ENCODE measurements at regions not wholly inside any gene's neighbourhood (a gene's known extent, or its start where the extent isn't known, plus 50 kb on each side); places are given as distances from the start of the nearest gene placed in this dataset.

DNA sequence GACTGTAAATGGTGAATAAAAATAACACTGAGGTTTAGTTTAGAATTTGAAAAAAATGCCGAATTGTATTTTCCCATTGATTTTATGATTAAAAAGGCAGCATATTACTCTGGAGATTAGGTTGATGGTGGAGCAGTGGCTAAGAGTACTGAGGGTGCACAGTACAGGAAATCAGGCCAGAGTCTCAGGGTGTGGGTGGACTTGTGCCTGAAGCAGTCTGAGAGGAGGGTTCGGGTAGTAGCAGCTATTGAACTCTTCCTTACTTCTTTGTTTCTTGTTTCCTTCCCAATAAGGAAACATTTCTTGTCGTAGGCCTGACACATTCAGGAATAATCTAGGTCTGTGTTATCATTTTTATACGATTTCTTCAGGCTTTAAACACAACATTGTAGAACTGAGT, 319.0 kb upstream of the MBL2 start:
- no peaks in the 10 kb centered on the region for H3K4me1 ChIP-seq
- no peak overlapping the region for H3K27ac ChIP-seq
- no peak for TF ChIP-seq CTCF (IDR thresholded peaks at IDR 0.05)

DNA sequence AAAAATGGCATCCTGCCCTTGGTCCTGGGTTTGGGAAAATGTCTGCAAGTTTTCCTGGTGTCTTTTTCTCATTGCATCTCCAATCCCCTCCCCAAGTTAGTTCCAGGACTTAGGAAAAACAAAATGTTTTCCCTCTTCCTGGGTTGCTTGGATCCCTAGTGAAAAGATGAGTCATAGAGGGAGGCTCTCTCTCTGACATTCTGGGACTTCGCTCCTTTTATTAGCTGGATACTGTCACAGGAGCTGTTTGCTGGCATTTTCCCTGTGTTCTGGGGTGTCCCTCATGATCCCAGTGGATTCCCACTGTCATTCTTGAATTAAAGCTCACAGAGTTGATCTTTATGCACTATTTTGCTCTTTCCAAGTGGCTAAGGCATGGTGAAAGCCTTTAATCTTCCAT, 316.4 kb upstream of the MBL2 start:
- ATAC-seq = no peak

More for the DNA sequence above, 319.0 kb upstream of the MBL2 start:
- Histone ChIP-seq H3K9me3 (peaks cover 0 to 20% of the 10 kb centered on the region in 2 donors), H3K27me3 (no peaks in the 10 kb centered on the region), H3K36me3 (no peaks in the 10 kb centered on the region), H3K4me3 (no peak overlapping the region)
- intact Hi-C loops (cut with DNase I) = no loop called here
- DNase-seq (no peak), ATAC-seq (no peak)

GRCh38 chr10:53079283-53079682, 306.7 kb upstream of the MBL2 start:
- TF ChIP-seq CTCF (IDR thresholded peaks at IDR 0.05) = no peak
- no peak for ATAC-seq
- Histone ChIP-seq H3K4me3 (no peak overlapping the region), H3K36me3 (no peaks in the 10 kb centered on the region), H3K27ac (no peak overlapping the region), H3K4me1 (no peaks in the 10 kb centered on the region), H3K27me3 (no peaks in the 10 kb centered on the region), H3K9me3 (peaks cover 0 to 16% of the 10 kb centered on the region in 2 donors)
- DNase-seq = no peak
- intact Hi-C loops (cut with DNase I) = no loop called here

More for the DNA sequence above, 316.4 kb upstream of the MBL2 start:
- H3K27ac ChIP-seq = no peak overlapping the region
- H3K4me1 ChIP-seq = no peaks in the 10 kb centered on the region
- intact Hi-C loops (cut with DNase I) = no loop called here
- DNase-seq = no peak
- no peaks in the 10 kb centered on the region for H3K36me3 ChIP-seq
- no peaks in the 10 kb centered on the region for H3K27me3 ChIP-seq
- H3K9me3 ChIP-seq = peaks cover 0 to 25% of the 10 kb centered on the region in 2 donors
- no peak overlapping the region for H3K4me3 ChIP-seq
- no peak for TF ChIP-seq CTCF (IDR thresholded peaks at IDR 0.05)

DNA sequence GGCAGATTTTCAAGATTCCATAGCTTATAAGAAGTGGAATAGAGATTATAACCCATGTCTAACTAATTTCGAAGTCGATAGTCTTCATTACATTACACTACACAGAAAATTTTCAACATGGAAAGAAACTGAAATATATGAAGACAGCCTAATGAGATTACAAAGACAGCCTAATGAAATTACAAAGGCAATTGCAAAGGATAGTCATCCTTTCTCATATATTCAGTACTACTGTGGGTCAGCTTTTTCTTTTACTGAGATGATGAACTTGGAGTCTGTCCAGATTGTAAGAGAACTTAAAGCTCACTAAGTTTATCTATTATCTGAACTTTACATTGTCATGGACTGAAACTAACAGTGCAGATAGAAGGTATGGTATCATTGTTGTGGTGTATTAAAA, 304.4 kb upstream of the MBL2 start:
- Histone ChIP-seq H3K4me1 (no peaks in the 10 kb centered on the region), H3K27ac (no peak overlapping the region), H3K4me3 (no peak overlapping the region), H3K36me3 (no peaks in the 10 kb centered on the region), H3K27me3 (no peaks in the 10 kb centered on the region), H3K9me3 (peaks cover 0 to 7% of the 10 kb centered on the region in 2 donors)
- TF ChIP-seq CTCF (IDR thresholded peaks at IDR 0.05) = no peak
- ATAC-seq (no peak), DNase-seq (no peak)
- intact Hi-C loops (cut with DNase I) = no loop called here

- intact Hi-C loops (cut with DNase I) = no loop called here
- H3K4me3 ChIP-seq = no peak overlapping the region
Observed at GRCh38 chr10:53075469-53075868, 302.9 kb upstream of the MBL2 start.

More at GRCh38 chr10:53075469-53075868, 302.9 kb upstream of the MBL2 start:
- no peaks in the 10 kb centered on the region for H3K27me3 ChIP-seq
- H3K4me1 ChIP-seq = no peaks in the 10 kb centered on the region
- ATAC-seq = no peak
- no peaks in the 10 kb centered on the region for H3K36me3 ChIP-seq
- H3K27ac ChIP-seq = no peak overlapping the region
- no peak for TF ChIP-seq CTCF (IDR thresholded peaks at IDR 0.05)
- no peak for DNase-seq
- H3K9me3 ChIP-seq = no peaks in the 10 kb centered on the region

Measured in left lung (tissue), 4 donors.